HG02623 (cell line): ENCODE measurements at regions not wholly inside any gene's neighbourhood (a gene's known extent, or its start where the extent isn't known, plus 50 kb on each side); places are given as distances from the start of the nearest gene placed in this dataset.

ENCODE experiments used
- ATAC-seq: cut with Tn5 transposase; IDR thresholded peaks from one replicate; pipeline ENCODE4 v1.9.1; 2021; ENCODE audit warnings: moderate library complexity; ENCODE audit not compliant: unreplicated experiment

DNA sequence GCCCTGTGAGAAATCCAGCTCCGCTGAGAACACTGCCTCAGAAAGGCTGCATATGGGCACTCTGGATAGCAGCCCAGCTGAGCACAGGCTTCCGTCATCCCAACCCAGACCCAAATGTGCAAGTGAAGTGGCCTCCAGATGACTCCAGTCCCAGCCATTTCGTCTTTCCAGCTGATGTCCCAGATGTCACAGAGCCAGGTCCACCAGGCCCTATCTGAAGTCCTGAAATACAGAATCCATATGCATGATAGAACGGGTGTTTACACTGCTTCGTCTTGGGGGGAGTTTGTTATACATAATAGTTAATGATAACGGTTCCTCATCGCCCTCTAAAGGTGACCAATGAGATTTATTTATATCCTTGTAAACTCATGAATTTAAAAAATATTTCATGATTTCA is 72.6 kb upstream of the TRIM2 start:
- no peak for ATAC-seq

DNA sequence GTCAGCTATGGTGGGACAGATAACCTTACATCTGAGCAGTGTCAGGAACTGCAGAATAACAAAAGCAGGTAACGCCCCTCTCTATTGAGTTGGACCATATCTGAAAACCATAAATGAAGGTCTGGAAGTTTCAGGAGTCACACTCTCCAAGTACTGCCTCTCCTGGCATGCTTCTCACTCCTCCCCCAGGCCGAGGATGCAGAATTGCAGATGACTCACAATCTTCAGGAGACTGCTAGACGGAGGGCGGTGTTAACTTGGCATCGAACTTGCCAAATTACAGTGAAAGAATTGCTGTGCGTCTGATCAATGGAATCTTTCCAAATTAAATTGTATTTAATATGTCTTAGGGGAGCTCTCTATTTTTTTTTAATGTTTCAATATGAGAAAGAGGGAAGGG is 67.1 kb upstream of the TRIM2 start:
- no peak for ATAC-seq

DNA sequence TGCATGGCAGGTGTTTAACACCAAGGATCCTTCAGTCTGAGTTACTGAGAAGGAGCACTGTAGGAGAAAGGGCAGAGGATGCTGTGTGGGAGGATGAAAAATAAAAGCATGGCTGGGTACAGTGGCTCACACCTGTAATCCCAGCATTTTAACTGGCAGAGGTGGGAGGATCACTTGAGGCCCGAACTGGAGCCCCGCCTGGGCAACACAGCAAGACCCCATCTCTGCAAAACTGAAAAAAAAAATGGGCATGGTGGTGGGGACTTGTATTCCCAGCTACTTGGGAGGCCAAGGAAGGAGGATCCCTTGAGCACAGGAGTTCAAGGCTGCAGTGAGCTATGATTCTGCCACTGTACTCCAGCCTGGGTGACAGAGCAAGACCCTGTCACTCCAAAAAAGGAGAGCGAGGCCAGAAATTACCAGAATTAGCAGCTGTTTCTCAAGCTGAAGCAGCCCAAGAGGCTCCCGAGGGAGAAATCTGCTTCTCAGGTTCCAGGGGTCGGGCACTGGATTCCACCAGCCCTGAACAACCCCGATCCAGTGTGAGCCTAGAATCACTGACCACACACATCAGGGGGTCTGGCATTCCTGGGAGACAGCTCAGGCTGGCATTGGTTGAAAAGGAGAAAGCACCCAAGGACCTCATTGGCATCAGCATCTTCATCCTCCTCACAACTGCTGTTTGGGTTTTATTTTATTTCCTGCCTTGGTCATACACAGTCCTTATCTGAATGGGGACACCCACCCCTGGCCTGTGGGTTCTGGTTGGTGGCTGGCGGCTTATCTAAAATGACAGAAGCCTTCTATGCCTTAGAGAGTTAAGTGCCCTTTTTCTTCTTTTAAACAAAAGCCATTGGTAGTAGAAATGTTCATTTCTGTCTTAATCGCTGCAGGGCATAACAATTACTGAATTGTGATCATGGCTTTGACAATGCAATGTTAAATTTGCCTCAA is 66.3 kb upstream of the TRIM2 start:
- no peak for ATAC-seq

DNA sequence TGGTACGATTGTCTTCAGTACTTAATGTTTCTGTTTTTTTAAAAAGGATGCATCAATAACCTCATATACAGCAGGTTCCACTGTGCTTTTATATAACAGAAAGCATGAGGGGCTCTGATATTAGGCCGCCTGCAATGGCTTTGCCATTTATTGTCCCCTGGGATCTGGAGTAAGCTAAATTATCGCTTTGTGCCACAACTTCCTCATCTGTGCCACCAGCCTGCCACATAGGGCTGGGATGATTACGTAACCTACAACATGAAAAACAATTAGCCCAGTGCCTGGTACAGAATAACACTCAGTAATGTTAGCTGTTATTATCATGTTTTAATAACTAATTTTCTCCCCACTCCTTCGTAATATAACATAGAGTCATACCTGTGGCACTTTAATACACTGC is 65.5 kb upstream of the TRIM2 start:
- ATAC-seq = no peak

DNA sequence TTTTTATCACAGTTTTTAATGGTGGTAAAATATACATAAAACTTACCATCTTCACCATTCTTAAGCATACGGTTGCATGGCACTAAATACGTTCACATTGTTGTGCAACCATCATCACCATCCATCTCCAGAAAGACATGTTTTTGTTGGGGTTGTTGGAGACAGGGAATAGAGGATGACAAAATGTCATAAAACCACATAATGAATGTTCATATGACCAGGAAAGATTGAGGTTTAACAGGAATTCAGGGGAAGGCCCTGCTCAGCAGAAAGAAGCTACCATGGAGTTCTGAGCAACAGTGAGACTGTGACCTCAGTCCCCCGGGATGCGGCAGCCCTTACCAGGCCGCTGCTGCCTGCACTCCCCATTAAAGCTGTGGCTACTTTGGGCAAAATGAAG is 63.9 kb upstream of the TRIM2 start:
- ATAC-seq = no peak

DNA sequence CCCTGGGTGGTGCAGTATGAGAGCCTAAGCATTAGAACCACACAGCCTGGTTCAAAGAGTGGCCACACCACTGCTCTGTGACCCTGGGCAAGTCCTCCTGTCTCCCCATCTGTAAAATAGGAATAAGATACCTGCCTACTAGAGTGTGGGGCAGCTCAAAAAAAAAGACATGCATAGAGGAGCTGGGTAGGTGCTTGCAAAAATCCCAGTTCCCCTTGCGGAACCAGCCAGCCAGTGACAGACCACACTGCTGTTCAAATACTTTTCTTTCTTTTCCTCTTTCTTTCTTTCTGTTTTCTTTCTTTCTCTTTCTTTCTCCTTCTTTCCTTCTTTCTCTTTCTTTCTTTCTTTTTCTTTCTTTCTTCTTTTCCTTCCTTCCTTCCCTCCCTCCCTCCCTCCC is 63.0 kb upstream of the TRIM2 start:
- no peak for ATAC-seq

DNA sequence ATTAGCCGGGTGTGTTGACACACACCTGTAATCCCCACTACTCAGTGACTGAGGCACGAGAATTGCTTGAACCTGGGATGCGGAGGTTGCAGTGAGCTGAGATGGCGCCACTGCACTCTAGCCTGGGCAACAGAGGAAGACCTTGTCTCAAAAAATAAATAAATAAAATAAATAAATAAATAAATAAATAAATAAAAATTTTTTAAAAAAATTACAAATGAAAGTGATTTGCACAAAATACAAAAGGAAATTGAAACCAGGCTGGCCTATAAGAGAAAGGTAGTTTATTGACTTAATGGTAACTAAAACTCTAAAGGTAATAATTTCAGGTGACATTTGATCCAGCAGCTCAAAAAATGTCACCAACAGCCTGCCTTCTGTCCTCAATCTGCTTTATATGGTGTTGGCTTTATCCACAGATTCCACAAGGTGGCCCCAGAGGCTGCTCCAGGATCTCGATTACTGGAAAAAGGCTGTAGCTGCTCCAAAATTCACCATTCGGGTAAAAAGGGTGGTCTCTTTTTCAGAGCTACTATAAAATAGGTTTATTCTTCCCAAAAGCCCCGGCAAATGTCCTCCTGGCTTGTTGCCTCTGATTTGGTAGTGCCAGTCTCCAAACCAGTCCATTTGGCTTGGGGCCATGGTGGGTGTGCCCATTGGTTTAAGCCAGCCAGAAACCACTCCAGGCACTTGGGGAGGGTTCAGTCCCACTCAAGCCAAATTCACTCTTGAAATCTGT is 61.4 kb upstream of the TRIM2 start:
- no peak for ATAC-seq

DNA sequence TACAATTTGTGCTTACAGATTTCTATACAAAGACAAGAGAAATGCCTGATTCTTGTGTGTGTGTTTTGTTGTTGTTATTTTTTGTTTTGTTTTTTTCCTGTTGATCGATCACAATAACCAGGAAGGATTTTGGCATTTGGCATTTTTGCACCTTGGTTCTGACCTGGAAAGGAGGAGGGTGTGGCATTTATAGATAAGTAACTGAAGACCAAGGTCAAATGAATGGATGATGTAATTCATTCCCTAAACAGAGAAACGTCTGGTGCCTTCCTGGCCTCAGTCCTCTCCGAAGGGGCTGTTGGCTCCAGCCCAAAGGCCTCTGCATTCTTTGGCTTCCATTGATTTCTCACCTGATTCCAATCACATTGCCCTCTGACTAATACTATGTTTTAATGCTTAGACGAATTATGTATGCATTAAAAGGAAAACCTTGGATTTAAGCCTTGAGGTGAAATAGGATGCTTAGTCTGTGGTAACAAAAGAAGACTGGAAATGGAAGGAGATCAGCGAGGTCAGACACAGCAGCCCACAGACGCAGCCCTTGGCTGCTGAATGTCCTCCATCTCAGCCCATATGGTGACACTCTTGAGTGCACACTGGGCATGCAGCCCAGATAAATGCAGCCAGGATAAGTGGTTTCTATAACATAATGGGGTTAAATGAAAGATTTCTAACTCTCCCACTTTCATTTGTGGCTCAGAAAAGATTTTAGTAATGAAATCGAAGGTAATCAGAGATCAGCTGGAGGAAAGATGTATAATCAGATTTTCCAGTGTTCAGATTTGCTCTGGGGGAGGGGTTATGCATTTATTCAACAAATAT is 60.5 kb upstream of the TRIM2 start:
- no peak for ATAC-seq

DNA sequence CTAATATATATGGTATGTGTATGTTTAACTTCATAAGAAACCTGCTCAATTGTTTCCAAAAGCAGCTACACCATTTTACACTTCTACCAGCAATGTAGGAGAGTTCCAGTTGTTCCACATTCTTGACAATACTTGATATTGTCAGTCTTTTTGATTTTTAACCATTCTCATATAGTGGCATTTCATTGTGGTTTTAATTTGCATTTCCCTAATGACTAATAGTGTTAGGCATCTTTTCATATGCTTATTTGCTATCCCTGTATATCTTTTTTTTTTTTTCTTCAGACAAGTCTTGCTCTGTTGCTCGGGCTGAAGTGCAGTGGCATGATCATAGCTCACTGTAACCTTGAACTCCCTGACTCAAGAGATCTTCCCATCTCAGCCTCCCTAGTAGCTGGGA is 58.2 kb upstream of the TRIM2 start:
- no peak for ATAC-seq

DNA sequence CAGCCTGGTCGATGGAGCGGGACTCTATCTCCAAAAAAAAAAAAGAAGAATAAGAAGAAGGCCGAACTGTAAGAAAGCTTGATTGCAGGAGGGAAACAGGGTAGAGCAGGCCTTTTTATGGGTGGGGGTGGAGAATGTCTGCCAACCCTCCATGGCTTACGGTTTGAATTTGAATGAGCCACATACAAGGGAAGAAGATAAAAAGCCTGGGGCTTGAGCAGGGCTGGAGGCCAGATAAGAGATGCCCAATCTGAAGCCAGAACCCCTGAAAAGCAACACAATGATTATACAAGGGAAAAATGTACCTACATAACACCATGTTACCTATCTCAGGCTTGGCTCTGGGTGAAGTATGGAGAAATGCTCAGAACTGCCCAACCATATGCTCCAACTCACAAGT is 57.3 kb upstream of the TRIM2 start:
- ATAC-seq = no peak

DNA sequence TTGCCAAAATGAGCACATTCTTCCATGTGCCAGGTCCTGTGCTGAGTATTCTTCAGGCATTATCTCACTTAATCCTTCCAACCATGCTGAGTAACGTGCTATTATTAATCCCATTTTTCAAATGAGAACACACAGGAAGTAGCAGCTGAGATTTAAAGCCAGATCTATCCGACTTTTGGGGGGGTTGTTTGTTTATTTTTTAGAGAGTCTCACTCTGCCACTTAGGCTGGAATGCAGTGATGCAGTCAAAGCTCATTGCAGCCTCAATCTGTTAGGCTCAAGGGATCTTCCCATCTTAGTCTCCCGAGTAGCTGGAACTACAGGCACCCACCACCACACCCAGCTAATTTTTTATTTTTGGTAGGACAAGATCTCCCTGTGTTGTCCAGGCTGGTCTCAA is 55.5 kb upstream of the TRIM2 start:
- no peak for ATAC-seq

DNA sequence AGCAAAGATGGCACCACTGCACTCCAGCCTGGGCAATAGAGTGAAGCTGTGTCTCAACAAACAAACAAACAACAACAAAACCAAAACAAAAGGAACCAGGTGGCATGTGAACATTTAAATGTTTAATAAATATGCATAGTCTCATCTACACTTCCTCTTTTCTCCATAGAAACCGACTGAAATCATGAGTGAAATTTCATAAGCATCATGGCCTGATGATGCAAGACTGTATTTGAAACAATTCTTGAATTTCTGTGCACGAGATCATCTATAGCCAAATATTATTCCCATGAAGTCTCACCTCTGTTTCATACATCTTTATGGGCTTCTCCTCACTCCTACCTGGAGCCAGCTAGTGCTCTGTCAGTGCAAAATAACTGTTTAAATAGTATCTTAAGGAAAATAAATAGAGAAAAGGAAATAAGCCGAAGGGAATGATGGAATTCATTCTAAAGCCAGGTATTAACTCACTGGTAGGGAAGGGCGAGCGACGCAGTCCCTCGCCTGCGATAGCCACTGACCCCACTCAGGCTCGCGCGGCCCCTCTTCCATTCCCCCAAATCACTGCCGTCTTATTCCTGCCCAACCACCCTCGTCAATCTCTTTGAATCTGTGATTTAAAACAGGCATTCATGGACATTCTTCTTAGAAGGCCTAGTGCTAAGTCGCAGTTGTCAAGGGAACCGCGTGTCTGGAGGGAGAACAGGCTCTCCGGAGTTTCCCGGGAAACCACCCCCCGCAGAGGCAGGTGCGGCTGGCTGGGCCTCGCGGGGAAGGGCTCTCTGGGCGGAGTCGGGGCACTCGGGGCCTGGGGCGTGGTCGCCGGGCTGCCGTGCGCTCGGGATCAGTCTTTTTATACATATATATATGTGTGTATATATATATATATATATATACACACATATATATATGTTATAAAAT is 52.4 kb upstream of the TRIM2 start:
- ATAC-seq = no peak

DNA sequence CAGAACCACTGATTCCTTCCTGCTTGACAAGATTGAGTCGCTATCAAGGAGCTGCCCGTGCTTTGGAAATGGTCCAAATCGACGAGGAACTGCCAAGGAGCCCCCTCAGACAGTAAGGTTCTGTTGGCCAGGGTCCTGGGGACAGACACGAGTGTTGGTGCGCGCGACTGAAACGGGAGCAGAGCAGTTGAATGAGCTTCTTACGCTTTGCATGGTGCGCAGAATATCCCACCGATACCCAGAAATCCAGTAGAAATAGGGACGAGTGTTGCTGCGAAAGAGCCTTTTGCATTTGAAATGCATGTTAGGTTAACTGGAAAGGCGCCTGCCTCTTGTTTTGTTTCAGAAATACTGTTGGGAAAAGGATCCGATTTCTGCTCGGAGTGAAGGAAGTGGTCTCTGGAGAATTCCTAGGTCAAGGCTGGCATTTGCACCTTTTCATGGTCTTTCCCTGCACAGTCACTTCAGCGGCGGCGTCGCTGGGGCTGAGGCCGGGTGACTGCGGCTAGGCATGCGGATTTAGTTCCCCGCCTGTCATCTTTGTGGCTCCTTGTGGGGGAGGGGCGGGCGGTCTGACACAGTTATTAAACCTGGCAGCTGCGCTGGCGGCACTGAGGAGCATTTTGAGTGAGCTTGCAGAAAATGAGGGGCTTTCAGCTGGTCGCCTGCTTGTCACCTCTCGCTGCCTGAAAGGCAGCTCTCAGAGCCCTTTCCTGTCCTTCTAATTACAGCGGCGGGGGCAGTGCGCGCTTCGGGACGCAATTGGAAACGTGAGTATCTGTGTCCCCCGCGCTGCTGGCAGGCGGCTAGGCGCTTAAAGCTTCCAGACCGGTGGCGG is 51.5 kb upstream of the TRIM2 start:
- peak; percentile 19 for ATAC-seq

DNA sequence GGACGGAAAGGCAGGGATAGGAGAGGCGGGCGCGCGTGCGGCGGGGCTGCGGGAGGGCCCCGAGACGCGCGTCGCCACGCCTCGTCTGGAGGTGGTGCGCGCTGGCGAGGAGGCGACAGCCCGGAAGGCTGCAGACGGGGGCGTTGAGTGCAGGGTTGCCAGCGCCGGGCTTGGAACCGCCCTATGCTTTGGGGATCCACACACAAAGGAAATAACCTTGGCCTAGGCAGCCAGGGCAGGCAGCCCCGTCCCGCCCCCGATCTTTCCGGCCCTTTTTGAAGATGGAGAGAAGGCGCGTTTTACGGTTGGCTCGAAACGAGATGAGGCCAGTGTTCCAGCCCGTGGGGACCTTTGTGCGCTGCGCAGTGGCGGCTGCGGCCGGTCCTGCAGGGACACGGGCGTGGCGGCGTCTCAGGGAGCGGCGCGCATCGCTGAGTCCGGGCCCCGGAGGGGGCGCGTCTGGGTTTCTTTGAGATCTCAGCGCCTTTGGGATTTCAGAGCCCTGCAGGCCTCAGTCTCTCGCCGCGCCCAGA is 50.8 kb upstream of the TRIM2 start:
- ATAC-seq = peak; percentile 65

DNA sequence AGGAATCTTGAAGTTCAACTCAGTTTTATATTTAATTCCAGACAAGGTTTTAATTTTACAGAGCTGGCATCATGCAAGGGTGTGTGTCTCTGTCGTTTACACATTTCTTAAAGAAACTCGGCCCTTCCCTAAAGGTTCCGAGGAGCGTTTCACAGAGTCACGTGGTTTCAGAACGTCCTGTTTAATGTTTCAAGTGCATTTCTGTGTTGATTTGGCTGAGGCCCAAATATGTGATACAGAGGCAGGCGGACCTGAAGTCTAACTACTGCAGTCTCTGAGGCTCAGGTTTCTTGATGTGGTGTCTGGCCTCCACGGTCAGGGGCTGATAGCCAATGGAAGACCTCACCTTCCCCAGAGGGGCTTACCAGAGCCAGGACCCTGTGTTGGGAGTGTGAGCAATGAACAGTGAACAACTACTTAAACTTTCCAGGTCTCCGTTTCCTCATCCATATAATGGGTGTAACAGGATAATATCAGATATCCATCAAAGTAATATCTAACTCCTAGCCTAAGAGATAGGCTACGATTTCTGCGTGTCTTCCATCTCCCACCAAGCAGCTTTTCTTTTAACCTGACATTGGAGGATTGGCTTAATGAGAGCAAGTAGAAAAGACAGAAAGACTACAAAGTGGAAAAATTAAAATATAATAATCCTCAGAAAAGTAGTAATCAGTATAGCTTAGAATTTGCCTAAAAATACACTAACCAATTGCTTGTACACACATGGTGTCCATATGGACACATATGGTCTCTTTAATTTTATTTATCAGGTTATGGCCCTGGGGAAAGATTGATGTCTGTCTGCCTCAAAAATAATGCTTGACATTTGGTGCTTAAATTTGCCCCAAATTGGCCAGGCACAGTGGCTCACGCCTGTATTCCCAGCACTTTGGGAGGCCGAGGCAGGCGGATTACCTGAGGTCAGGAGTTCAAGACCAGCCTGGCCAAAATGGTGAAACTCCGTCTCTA is 50.0 kb upstream of the TRIM2 start:
- no peak for ATAC-seq
